ENCODE measurements at regions not wholly inside any gene's neighbourhood (a gene's known extent, or its start where the extent isn't known, plus 50 kb on each side); places are given as distances from the start of the nearest gene placed in this dataset.

DNA sequence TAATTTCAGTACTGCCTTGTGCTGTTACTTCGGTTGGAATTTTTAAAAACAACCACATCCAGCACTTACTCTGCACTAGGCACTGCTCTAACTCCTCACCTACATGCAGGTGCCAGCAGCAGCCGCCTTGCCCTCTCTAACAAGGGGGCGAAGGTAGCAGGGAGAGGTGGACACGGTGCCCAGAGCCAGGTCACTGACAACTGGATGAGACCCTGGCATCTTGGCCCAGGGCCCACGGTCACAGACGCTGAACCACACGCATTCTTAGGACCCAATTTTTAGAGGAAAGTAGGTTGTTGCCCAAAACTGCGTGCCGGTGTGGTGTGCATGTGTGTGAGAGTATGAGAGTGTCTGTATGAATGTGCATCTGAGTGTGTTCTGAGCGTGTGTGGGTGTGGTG lies 63.4 kb upstream of the GATA2 start:
- Mint-ChIP-seq H3K4me1 (ENCODE audit: unreplicated experiment) (peaks cover 43% of the 10 kb centered on the region), H3K4me3 (ENCODE audit: unreplicated experiment) (peak overlapping the region; percentile 39), H3K27me3 (ENCODE audit: unreplicated experiment) (peaks cover 18% of the 10 kb centered on the region), H3K27ac (ENCODE audit: unreplicated experiment) (peak overlapping the region; percentile 78), H3K9me3 (ENCODE audit: unreplicated experiment) (no peaks in the 10 kb centered on the region), H3K36me3 (ENCODE audit: low read depth, unreplicated experiment) (peaks cover 7% of the 10 kb centered on the region)
- TF ChIP-seq, protein P1, sequence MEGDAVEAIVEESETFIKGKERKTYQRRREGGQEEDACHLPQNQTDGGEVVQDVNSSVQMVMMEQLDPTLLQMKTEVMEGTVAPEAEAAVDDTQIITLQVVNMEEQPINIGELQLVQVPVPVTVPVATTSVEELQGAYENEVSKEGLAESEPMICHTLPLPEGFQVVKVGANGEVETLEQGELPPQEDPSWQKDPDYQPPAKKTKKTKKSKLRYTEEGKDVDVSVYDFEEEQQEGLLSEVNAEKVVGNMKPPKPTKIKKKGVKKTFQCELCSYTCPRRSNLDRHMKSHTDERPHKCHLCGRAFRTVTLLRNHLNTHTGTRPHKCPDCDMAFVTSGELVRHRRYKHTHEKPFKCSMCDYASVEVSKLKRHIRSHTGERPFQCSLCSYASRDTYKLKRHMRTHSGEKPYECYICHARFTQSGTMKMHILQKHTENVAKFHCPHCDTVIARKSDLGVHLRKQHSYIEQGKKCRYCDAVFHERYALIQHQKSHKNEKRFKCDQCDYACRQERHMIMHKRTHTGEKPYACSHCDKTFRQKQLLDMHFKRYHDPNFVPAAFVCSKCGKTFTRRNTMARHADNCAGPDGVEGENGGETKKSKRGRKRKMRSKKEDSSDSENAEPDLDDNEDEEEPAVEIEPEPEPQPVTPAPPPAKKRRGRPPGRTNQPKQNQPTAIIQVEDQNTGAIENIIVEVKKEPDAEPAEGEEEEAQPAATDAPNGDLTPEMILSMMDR (IDR thresholded peaks at IDR 0.05; ENCODE audit: unreplicated experiment): no peak
- no peak for DNase-seq (ENCODE audit: low spot score)

GRCh38 chr3:128555841-128556240 lies 62.8 kb upstream of the GATA2 start:
- Mint-ChIP-seq H3K9me3 (ENCODE audit: unreplicated experiment) (no peaks in the 10 kb centered on the region), H3K36me3 (ENCODE audit: low read depth, unreplicated experiment) (peaks cover 7% of the 10 kb centered on the region), H3K4me1 (ENCODE audit: unreplicated experiment) (peaks cover 48% of the 10 kb centered on the region), H3K27me3 (ENCODE audit: unreplicated experiment) (peaks cover 16% of the 10 kb centered on the region), H3K4me3 (ENCODE audit: unreplicated experiment) (no peak overlapping the region), H3K27ac (ENCODE audit: unreplicated experiment) (no peak overlapping the region)
- no peak for DNase-seq (ENCODE audit: low spot score)
- TF ChIP-seq, protein P1 (IDR thresholded peaks at IDR 0.05; ENCODE audit: unreplicated experiment): no peak

- TF ChIP-seq, protein P1 (IDR thresholded peaks at IDR 0.05; ENCODE audit: unreplicated experiment): no peak
- no peaks in the 10 kb centered on the region for H3K9me3 Mint-ChIP-seq (ENCODE audit: unreplicated experiment)
- peaks cover 16% of the 10 kb centered on the region for H3K27me3 Mint-ChIP-seq (ENCODE audit: unreplicated experiment)
- no peak for DNase-seq (ENCODE audit: low spot score)
- H3K27ac Mint-ChIP-seq (ENCODE audit: unreplicated experiment): no peak overlapping the region
- H3K4me1 Mint-ChIP-seq (ENCODE audit: unreplicated experiment): peaks cover 52% of the 10 kb centered on the region
- H3K4me3 Mint-ChIP-seq (ENCODE audit: unreplicated experiment): no peak overlapping the region
- peaks cover 7% of the 10 kb centered on the region for H3K36me3 Mint-ChIP-seq (ENCODE audit: low read depth, unreplicated experiment)
Measured at GRCh38 chr3:128555098-128555825, 62.3 kb upstream of the GATA2 start.

GRCh38 chr3:128554465-128555097 lies 61.6 kb upstream of the GATA2 start:
- TF ChIP-seq, protein P1 (IDR thresholded peaks at IDR 0.05; ENCODE audit: unreplicated experiment): no peak
- Mint-ChIP-seq H3K36me3 (ENCODE audit: low read depth, unreplicated experiment) (peaks cover 7% of the 10 kb centered on the region), H3K4me1 (ENCODE audit: unreplicated experiment) (peaks cover 54% of the 10 kb centered on the region), H3K9me3 (ENCODE audit: unreplicated experiment) (no peaks in the 10 kb centered on the region), H3K4me3 (ENCODE audit: unreplicated experiment) (no peak overlapping the region), H3K27ac (ENCODE audit: unreplicated experiment) (no peak overlapping the region), H3K27me3 (ENCODE audit: unreplicated experiment) (peaks cover 16% of the 10 kb centered on the region)
- no peak for DNase-seq (ENCODE audit: low spot score)

- Mint-ChIP-seq H3K27me3 (ENCODE audit: unreplicated experiment) (peaks cover 15% of the 10 kb centered on the region), H3K36me3 (ENCODE audit: low read depth, unreplicated experiment) (peaks cover 7% of the 10 kb centered on the region), H3K27ac (ENCODE audit: unreplicated experiment) (peak overlapping the region; percentile 26), H3K4me1 (ENCODE audit: unreplicated experiment) (peaks cover 54% of the 10 kb centered on the region), H3K4me3 (ENCODE audit: unreplicated experiment) (peak overlapping the region; percentile 65), H3K9me3 (ENCODE audit: unreplicated experiment) (no peaks in the 10 kb centered on the region)
- DNase-seq (ENCODE audit: low spot score): no peak
- TF ChIP-seq, protein P1 (IDR thresholded peaks at IDR 0.05; ENCODE audit: unreplicated experiment): no peak
Measured at GRCh38 chr3:128554100-128554464, 61.1 kb upstream of the GATA2 start.
